Panc1 (cell line): ENCODE measurements at regions not wholly inside any gene's neighbourhood (a gene's known extent, or its start where the extent isn't known, plus 50 kb on each side); places are given as distances from the start of the nearest gene placed in this dataset.

ENCODE experiments used
- ATAC-seq: fragments of 200-7000 bp; cut with Tn5 transposase; 2 replicates; pipeline ENCODE4 v1.9.1; 2020; ENCODE audit warnings: mild to moderate bottlenecking, moderate library complexity
- BruUV-seq: library from RNA; stranded (reverse); fragments of 400-500 nt; replicated peaks from 2 replicates; lab custom pipeline; 2021; lab: Mats Ljungman, UMichigan
- CTCF ChIA-PET: fragments of 300-600 bp; sonication (Branson Sonifier 250); formaldehyde crosslinking; loops from one replicate; lab custom pipeline; 2022; ENCODE audit warnings: antibody characterized with exemption; lab: Charles Lee
- POLR2A ChIA-PET: fragments of 300-600 bp; sonication (Branson Sonifier 250); formaldehyde crosslinking; loops from one replicate; lab custom pipeline; 2022; ENCODE audit warnings: antibody characterized with exemption; lab: Charles Lee
- DNase-seq: peaks from one replicate; pipeline ENCODE4 v3.0.0-alpha.2; 2010; ENCODE audit warnings: low read depth, low spot score
- H3K27ac ChIP-seq: 2 replicates; pipeline ENCODE4 v1.5.1; 2011; ENCODE audit warnings: mild to moderate bottlenecking, low read length, inconsistent platforms
- H3K27me3 ChIP-seq: fragments of 200-500 bp; sonication (Bioruptor generic); 2 replicates; pipeline ENCODE4 v1.6.0; 2014; ENCODE audit warnings: low read length, inconsistent platforms; ENCODE audit not compliant: control insufficient read depth, insufficient read depth
- H3K36me3 ChIP-seq: fragments of 200-500 bp; sonication (Bioruptor generic); 2 replicates; pipeline ENCODE4 v1.5.1; 2014; ENCODE audit warnings: inconsistent platforms, mild to moderate bottlenecking, low read length, moderate library complexity; ENCODE audit not compliant: control insufficient read depth, insufficient read depth
- H3K4me1 ChIP-seq: 2 replicates; pipeline ENCODE4 v1.5.1; 2011; ENCODE audit warnings: inconsistent platforms, mild to moderate bottlenecking, low read length, moderate library complexity; ENCODE audit not compliant: control insufficient read depth, insufficient read depth
- H3K4me3 ChIP-seq, 2 experiments: 2 replicates each; pipeline ENCODE4 v1.5.1; 2011 to 2012; ENCODE audit warnings: low read depth in 2 of 2, low read length in 2 of 2, mild to moderate bottlenecking in 2 of 2, inconsistent platforms in 1 of 2, moderate library complexity in 1 of 2
- H3K9me3 ChIP-seq: fragments of 200-500 bp; sonication (Bioruptor generic); 2 replicates; pipeline ENCODE4 v1.5.1; 2014; ENCODE audit warnings: low read depth, mild to moderate bottlenecking, inconsistent platforms, low read length, moderate library complexity; ENCODE audit not compliant: control insufficient read depth, insufficient read depth
- POLR2AphosphoS5 ChIP-seq: IDR thresholded peaks from 2 replicates; pipeline ENCODE4 v1.6.1; 2012; ENCODE audit warnings: mild to moderate bottlenecking, low read depth, low read length, moderate library complexity
- SIN3A ChIP-seq: IDR thresholded peaks from 2 replicates; pipeline ENCODE4 v1.6.1; 2012; ENCODE audit warnings: low read depth, mild to moderate bottlenecking, low read length, moderate library complexity, borderline replicate concordance; ENCODE audit not compliant: insufficient read depth
- TCF7L2 ChIP-seq: IDR thresholded peaks from 2 replicates; pipeline ENCODE4 v1.6.1; 2011; ENCODE audit warnings: mild to moderate bottlenecking, low read depth, low read length, inconsistent platforms
- in situ Hi-C: cut with HindIII; loops from 2 replicates; pipeline ENCODE4 v1.10.0; 2016; ENCODE audit warnings: low sequenced_read_pairs, low pct_unique_long_range_greater_than_20kb
- intact Hi-C: fragments of 100-400 bp; cut with micrococcal nuclease; formaldehyde crosslinking; loops from one replicate; pipeline ENCODE4 v1.10.0; 2022; ENCODE audit not compliant: unreplicated experiment
- TF ChIP-seq, protein P1 (sequence below): fragments of 450-650 bp; IDR thresholded peaks from 2 replicates; pipeline ENCODE4 v1.5.1; 2017; ENCODE audit warnings: mild to moderate bottlenecking
- TF ChIP-seq, protein P2 (sequence below), 2 experiments: IDR thresholded peaks; 2 replicates each; pipeline ENCODE4 v1.6.1; 2011 to 2012; ENCODE audit warnings: low read depth in 2 of 2, control low read depth in 1 of 2, low read length in 1 of 2, mild to moderate bottlenecking in 1 of 2, moderate library complexity in 1 of 2; ENCODE audit not compliant: insufficient read depth in 1 of 2

DNA sequence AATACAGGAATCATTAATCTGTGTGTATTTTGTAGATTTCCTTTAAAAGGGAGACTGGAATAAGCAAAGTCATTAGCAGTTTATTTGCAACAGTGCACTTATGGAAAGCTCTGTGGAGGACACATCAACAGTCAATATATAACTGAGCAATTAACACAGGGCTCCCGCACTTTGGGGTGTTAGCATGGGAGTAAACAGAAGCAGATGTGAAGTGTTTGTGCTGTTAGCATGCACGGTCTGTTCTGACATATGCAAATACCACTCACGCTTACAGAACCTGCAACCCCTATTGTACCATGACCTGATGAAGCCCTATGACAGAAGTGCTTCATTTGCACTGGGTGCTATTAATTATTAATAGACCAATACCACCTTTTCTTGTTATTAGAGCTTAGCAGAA, 118.9 kb downstream of the PPP1R3A start:
- Histone ChIP-seq H3K4me1 (no peaks in the 10 kb centered on the region), H3K27me3 (no peaks in the 10 kb centered on the region), H3K4me3 (no peak overlapping the region), H3K36me3 (no peaks in the 10 kb centered on the region), H3K9me3 (no peaks in the 10 kb centered on the region), H3K27ac (no peak overlapping the region)
- intact Hi-C loops (no loop called here), in situ Hi-C loops (no loop called here)
- ChIA-PET CTCF (no interaction called here), POLR2A (no interaction called here)
- DNase-seq (no peak), ATAC-seq (no peak)
- no TSS peak for BruUV-seq
- no peak for TF ChIP-seq SIN3A
- TF ChIP-seq TCF7L2 = no peak
- no peak for TF ChIP-seq POLR2AphosphoS5
- TF ChIP-seq, protein P1, sequence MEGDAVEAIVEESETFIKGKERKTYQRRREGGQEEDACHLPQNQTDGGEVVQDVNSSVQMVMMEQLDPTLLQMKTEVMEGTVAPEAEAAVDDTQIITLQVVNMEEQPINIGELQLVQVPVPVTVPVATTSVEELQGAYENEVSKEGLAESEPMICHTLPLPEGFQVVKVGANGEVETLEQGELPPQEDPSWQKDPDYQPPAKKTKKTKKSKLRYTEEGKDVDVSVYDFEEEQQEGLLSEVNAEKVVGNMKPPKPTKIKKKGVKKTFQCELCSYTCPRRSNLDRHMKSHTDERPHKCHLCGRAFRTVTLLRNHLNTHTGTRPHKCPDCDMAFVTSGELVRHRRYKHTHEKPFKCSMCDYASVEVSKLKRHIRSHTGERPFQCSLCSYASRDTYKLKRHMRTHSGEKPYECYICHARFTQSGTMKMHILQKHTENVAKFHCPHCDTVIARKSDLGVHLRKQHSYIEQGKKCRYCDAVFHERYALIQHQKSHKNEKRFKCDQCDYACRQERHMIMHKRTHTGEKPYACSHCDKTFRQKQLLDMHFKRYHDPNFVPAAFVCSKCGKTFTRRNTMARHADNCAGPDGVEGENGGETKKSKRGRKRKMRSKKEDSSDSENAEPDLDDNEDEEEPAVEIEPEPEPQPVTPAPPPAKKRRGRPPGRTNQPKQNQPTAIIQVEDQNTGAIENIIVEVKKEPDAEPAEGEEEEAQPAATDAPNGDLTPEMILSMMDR = no peak
- TF ChIP-seq, protein P2, sequence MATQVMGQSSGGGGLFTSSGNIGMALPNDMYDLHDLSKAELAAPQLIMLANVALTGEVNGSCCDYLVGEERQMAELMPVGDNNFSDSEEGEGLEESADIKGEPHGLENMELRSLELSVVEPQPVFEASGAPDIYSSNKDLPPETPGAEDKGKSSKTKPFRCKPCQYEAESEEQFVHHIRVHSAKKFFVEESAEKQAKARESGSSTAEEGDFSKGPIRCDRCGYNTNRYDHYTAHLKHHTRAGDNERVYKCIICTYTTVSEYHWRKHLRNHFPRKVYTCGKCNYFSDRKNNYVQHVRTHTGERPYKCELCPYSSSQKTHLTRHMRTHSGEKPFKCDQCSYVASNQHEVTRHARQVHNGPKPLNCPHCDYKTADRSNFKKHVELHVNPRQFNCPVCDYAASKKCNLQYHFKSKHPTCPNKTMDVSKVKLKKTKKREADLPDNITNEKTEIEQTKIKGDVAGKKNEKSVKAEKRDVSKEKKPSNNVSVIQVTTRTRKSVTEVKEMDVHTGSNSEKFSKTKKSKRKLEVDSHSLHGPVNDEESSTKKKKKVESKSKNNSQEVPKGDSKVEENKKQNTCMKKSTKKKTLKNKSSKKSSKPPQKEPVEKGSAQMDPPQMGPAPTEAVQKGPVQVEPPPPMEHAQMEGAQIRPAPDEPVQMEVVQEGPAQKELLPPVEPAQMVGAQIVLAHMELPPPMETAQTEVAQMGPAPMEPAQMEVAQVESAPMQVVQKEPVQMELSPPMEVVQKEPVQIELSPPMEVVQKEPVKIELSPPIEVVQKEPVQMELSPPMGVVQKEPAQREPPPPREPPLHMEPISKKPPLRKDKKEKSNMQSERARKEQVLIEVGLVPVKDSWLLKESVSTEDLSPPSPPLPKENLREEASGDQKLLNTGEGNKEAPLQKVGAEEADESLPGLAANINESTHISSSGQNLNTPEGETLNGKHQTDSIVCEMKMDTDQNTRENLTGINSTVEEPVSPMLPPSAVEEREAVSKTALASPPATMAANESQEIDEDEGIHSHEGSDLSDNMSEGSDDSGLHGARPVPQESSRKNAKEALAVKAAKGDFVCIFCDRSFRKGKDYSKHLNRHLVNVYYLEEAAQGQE (IDR thresholded peaks at IDR 0.05; ENCODE audit: insufficient read depth in 1 of 2, low read depth in 2 of 2, low read length in 1 of 2) = no peak

DNA sequence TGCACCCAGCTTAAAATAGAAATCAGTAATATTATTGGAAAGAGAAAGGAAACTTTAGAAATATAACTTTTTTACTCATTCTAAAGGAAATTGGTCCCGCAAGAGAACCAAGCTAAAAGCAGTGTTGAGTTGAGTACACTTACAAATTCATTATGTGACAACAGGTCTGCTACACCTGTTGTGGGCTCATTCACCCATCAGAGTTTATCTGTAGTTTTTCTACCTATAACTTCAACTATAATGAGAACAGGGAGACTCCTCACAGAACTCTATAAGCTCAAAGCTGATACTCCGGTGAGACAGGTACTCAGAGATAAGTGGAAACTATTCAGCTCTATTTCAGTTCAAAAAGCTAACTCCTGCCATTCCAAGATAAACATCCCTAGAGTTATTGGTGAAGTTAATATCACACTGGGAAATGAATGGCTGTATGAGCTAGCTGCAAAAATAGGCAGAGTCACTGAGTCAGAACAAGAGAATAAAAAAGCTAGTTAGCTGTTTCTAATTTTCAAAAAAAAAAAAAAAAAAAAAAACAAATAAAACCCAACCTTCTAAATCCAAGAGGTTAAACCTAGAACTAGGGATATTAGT, 121.3 kb downstream of the PPP1R3A start:
- ATAC-seq (no peak), DNase-seq (no peak)
- Histone ChIP-seq H3K4me3 (no peak overlapping the region), H3K9me3 (no peaks in the 10 kb centered on the region), H3K27ac (no peak overlapping the region), H3K36me3 (no peaks in the 10 kb centered on the region), H3K27me3 (no peaks in the 10 kb centered on the region), H3K4me1 (no peaks in the 10 kb centered on the region)
- in situ Hi-C loops (no loop called here), intact Hi-C loops (no loop called here)
- TF ChIP-seq TCF7L2 (no peak), POLR2AphosphoS5 (no peak), SIN3A (no peak)
- TF ChIP-seq, protein P2 (IDR thresholded peaks at IDR 0.05; ENCODE audit: insufficient read depth in 1 of 2, low read depth in 2 of 2, low read length in 1 of 2) = no peak
- TF ChIP-seq, protein P1 = no peak
- POLR2A ChIA-PET = no interaction called here
- no TSS peak for BruUV-seq
- CTCF ChIA-PET = no interaction called here
